BLaER1 treated with 17β-estradiol and CSF1 and Interleukin-3, amounts not matched to agents 10 nM and 100 nM (cell line): ENCODE measurements at regions not wholly inside any gene's neighbourhood (a gene's known extent, or its start where the extent isn't known, plus 50 kb on each side); places are given as distances from the start of the nearest gene placed in this dataset.

Experiments
- H3K27ac ChIP-seq, 11 experiments: shearing (Covaris generic); formaldehyde crosslinking; 2 replicates each; pipeline ENCODE4 v1.8.1; 2022
- H3K27me3 ChIP-seq, 11 experiments: shearing (Covaris generic); formaldehyde crosslinking; 2 replicates each; pipeline ENCODE4 v1.8.1; 2022
- H3K36me3 ChIP-seq, 11 experiments: shearing (Covaris generic); formaldehyde crosslinking; 2 replicates each; pipeline ENCODE4 v1.8.1; 2022
- H3K4me1 ChIP-seq, 10 experiments: shearing (Covaris generic); formaldehyde crosslinking; 2 replicates each; pipeline ENCODE4 v1.8.1; 2022
- H3K4me2 ChIP-seq, 11 experiments: shearing (Covaris generic); formaldehyde crosslinking; 2 replicates each; pipeline ENCODE4 v1.8.1; 2022
- H3K4me3 ChIP-seq, 10 experiments: shearing (Covaris generic); formaldehyde crosslinking; 2 replicates each; pipeline ENCODE4 v1.8.1; 2022
- H3K9ac ChIP-seq, 11 experiments: shearing (Covaris generic); formaldehyde crosslinking; 2 replicates each; pipeline ENCODE4 v1.8.1; 2022
- H3K9me3 ChIP-seq, 11 experiments: shearing (Covaris generic); formaldehyde crosslinking; replicated peaks in 1 of 11; 2 replicates each; pipeline ENCODE4 v1.8.1; 2022
- H4K20me1 ChIP-seq, 11 experiments: shearing (Covaris generic); formaldehyde crosslinking; 2 replicates each; pipeline ENCODE4 v1.8.1; 2022
- Cebpa-rat ChIP-seq, 11 experiments: shearing (Covaris generic); IDR thresholded peaks; 2 replicates each; pipeline ENCODE4 v1.8.1; 2022

GRCh38 chr11:131203040-131203439 lies 167.4 kb upstream of the NTM start:
- Histone ChIP-seq H4K20me1 (no peaks in the 10 kb centered on the region), H3K4me1 (peaks cover 0 to 5% (median 0%) of the 10 kb centered on the region in 10 experiments; a peak in 3 of 20 replicates), H3K9ac (no peak overlapping the region), H3K27me3 (no peaks in the 10 kb centered on the region), H3K4me3 (no peak overlapping the region), H3K4me2 (no peak overlapping the region), H3K9me3 (no peaks in the 10 kb centered on the region), H3K27ac (no peak overlapping the region), H3K36me3 (no peaks in the 10 kb centered on the region)
- TF ChIP-seq Cebpa-rat (IDR thresholded peaks at IDR 0.05): no peak

GRCh38 chr11:131204282-131204681 lies 166.1 kb upstream of the NTM start:
- Histone ChIP-seq H4K20me1 (no peaks in the 10 kb centered on the region), H3K4me2 (no peak overlapping the region), H3K9ac (no peak overlapping the region), H3K27ac (no peak overlapping the region), H3K36me3 (no peaks in the 10 kb centered on the region), H3K9me3 (no peaks in the 10 kb centered on the region), H3K27me3 (no peaks in the 10 kb centered on the region), H3K4me3 (no peak overlapping the region), H3K4me1 (peaks cover 0 to 4% (median 0%) of the 10 kb centered on the region in 10 experiments; a peak in 3 of 20 replicates)
- TF ChIP-seq Cebpa-rat (IDR thresholded peaks at IDR 0.05): no peak

GRCh38 chr11:131204765-131205380 lies 165.5 kb upstream of the NTM start:
- TF ChIP-seq Cebpa-rat (IDR thresholded peaks at IDR 0.05): no peak
- no peaks in the 10 kb centered on the region for H3K27me3 ChIP-seq
- no peak overlapping the region for H3K4me2 ChIP-seq
- no peaks in the 10 kb centered on the region for H3K9me3 ChIP-seq
- no peaks in the 10 kb centered on the region for H4K20me1 ChIP-seq
- no peak overlapping the region for H3K9ac ChIP-seq
- H3K4me1 ChIP-seq: peaks cover 0 to under 1% (median 0%) of the 10 kb centered on the region in 10 experiments; a peak in 1 of 20 replicates
- no peaks in the 10 kb centered on the region for H3K36me3 ChIP-seq
- H3K4me3 ChIP-seq: no peak overlapping the region
- H3K27ac ChIP-seq: no peak overlapping the region

GRCh38 chr11:131206671-131207070 lies 163.7 kb upstream of the NTM start:
- no peak overlapping the region for H3K27ac ChIP-seq
- H3K4me3 ChIP-seq: no peak overlapping the region
- H3K4me2 ChIP-seq: no peak overlapping the region
- no peaks in the 10 kb centered on the region for H4K20me1 ChIP-seq
- no peaks in the 10 kb centered on the region for H3K9me3 ChIP-seq
- TF ChIP-seq Cebpa-rat (IDR thresholded peaks at IDR 0.05): no peak
- no peaks in the 10 kb centered on the region for H3K4me1 ChIP-seq
- H3K27me3 ChIP-seq: no peaks in the 10 kb centered on the region
- no peaks in the 10 kb centered on the region for H3K36me3 ChIP-seq
- no peak overlapping the region for H3K9ac ChIP-seq

- H3K27me3 ChIP-seq: no peaks in the 10 kb centered on the region
- H3K4me2 ChIP-seq: no peak overlapping the region
- no peaks in the 10 kb centered on the region for H4K20me1 ChIP-seq
- no peak overlapping the region for H3K9ac ChIP-seq
- H3K9me3 ChIP-seq: no peaks in the 10 kb centered on the region
- H3K27ac ChIP-seq: no peak overlapping the region
- no peak for TF ChIP-seq Cebpa-rat (IDR thresholded peaks at IDR 0.05)
- no peak overlapping the region for H3K4me3 ChIP-seq
- no peaks in the 10 kb centered on the region for H3K36me3 ChIP-seq
- H3K4me1 ChIP-seq: no peaks in the 10 kb centered on the region
Observed at GRCh38 chr11:131207901-131208300, 162.5 kb upstream of the NTM start.

GRCh38 chr11:131217313-131218310 lies 152.8 kb upstream of the NTM start:
- Histone ChIP-seq H3K27ac (no peak overlapping the region), H3K9ac (no peak overlapping the region), H3K27me3 (no peaks in the 10 kb centered on the region; a peak in 1 of 22 replicates), H3K4me3 (no peak overlapping the region), H3K9me3 (no peaks in the 10 kb centered on the region), H3K36me3 (no peaks in the 10 kb centered on the region), H3K4me2 (no peak overlapping the region), H3K4me1 (0 out of 20 replicates have a peak, but pooled peaks cover 0 to 5% (median 0%) of the 10 kb centered on the region in 10 experiments), H4K20me1 (no peaks in the 10 kb centered on the region)
- no peak for TF ChIP-seq Cebpa-rat (IDR thresholded peaks at IDR 0.05)

GRCh38 chr11:131218542-131218941 lies 151.9 kb upstream of the NTM start:
- TF ChIP-seq Cebpa-rat (IDR thresholded peaks at IDR 0.05): no peak
- Histone ChIP-seq H3K9me3 (no peaks in the 10 kb centered on the region), H3K4me1 (0 out of 20 replicates have a peak, but pooled peaks cover 0 to 5% (median 0%) of the 10 kb centered on the region in 10 experiments), H3K4me3 (no peak overlapping the region), H3K36me3 (no peaks in the 10 kb centered on the region), H3K9ac (no peak overlapping the region), H3K27me3 (no peaks in the 10 kb centered on the region; a peak in 1 of 22 replicates), H3K4me2 (no peak overlapping the region), H3K27ac (no peak overlapping the region), H4K20me1 (no peaks in the 10 kb centered on the region)

GRCh38 chr11:131219646-131220045 lies 150.8 kb upstream of the NTM start:
- Histone ChIP-seq H4K20me1 (no peaks in the 10 kb centered on the region), H3K4me1 (0 out of 20 replicates have a peak, but pooled peaks cover 0 to 5% (median 0%) of the 10 kb centered on the region in 10 experiments), H3K27me3 (no peaks in the 10 kb centered on the region; a peak in 1 of 22 replicates), H3K9ac (no peak overlapping the region), H3K4me2 (no peak overlapping the region), H3K27ac (no peak overlapping the region), H3K4me3 (no peak overlapping the region), H3K9me3 (peaks cover 0 to 2% (median under 1%) of the 10 kb centered on the region in 11 experiments; a peak in 6 of 22 replicates), H3K36me3 (no peaks in the 10 kb centered on the region)
- TF ChIP-seq Cebpa-rat (IDR thresholded peaks at IDR 0.05): no peak

GRCh38 chr11:131223198-131223991 lies 147.0 kb upstream of the NTM start:
- no peak overlapping the region for H3K4me2 ChIP-seq
- H3K9me3 ChIP-seq: peaks cover 0 to 12% (median 9%) of the 10 kb centered on the region in 11 experiments; a peak in 12 of 22 replicates
- H3K9ac ChIP-seq: no peak overlapping the region
- TF ChIP-seq Cebpa-rat (IDR thresholded peaks at IDR 0.05): no peak
- no peaks in the 10 kb centered on the region for H3K27me3 ChIP-seq
- no peaks in the 10 kb centered on the region for H3K36me3 ChIP-seq
- no peaks in the 10 kb centered on the region for H4K20me1 ChIP-seq
- no peak overlapping the region for H3K4me3 ChIP-seq
- H3K4me1 ChIP-seq: no peaks in the 10 kb centered on the region
- H3K27ac ChIP-seq: no peak overlapping the region
